Suprapubic skin (tissue), 4 donors: ENCODE measurements at regions not wholly inside any gene's neighbourhood (a gene's known extent, or its start where the extent isn't known, plus 50 kb on each side); places are given as distances from the start of the nearest gene placed in this dataset.
A peak's percentile ranks its signal among the peaks of the same experiment; 100 is the strongest.
"Not testable (repeated sequence)": the region's sequence is repeated elsewhere in the genome, so short reads cannot be mapped to it uniquely, and the experiment has no call there.

Experiments
- DNase-seq, 2 donors: peaks; one replicate each; pipeline ENCODE4 v3.0.0-alpha.2; 2019; ENCODE audit warnings: low spot score in 2 of 2
- H3K27ac ChIP-seq: fragments of 200-600 bp; sonication (generic); one replicate; pipeline ENCODE4 v1.5.1; 2019
- H3K27me3 ChIP-seq: fragments of 200-600 bp; sonication (generic); one replicate; pipeline ENCODE4 v1.5.1; 2019
- H3K36me3 ChIP-seq: fragments of 200-600 bp; sonication (generic); one replicate; pipeline ENCODE4 v1.5.1; 2019
- H3K4me1 ChIP-seq: fragments of 200-600 bp; sonication (generic); one replicate; pipeline ENCODE4 v1.5.1; 2019
- H3K4me3 ChIP-seq: fragments of 200-600 bp; sonication (generic); one replicate; pipeline ENCODE4 v1.5.1; 2019; ENCODE audit warnings: mild to moderate bottlenecking
- H3K9me3 ChIP-seq: fragments of 200-600 bp; sonication (generic); one replicate; pipeline ENCODE4 v1.5.1; 2019
- EP300 ChIP-seq: sonication (generic); formaldehyde crosslinking; IDR thresholded peaks from one replicate; pipeline ENCODE4 v1.6.1; 2017; ENCODE audit warnings: antibody characterized with exemption
- POLR2A ChIP-seq, 2 donors: fragments of 450-650 bp; IDR thresholded peaks; one replicate each; pipeline ENCODE4 v1.6.1; 2017; ENCODE audit warnings: antibody characterized with exemption in 2 of 2, mild to moderate bottlenecking in 2 of 2, moderate library complexity in 2 of 2
- POLR2AphosphoS5 ChIP-seq, 3 donors: sonication (generic); formaldehyde crosslinking; IDR thresholded peaks; one replicate each; pipeline ENCODE4 v1.6.1; 2017; ENCODE audit warnings: antibody characterized with exemption in 3 of 3
- WGBS: methylation state at CpG from one replicate; pipeline ENCODE4 v1.1.5; 2018; 5-methylcytosine and 5-hydroxymethylcytosine counted together
- TF ChIP-seq, protein P1 (sequence below), 2 donors: fragments of 200-600 bp in 1 of 2; fragments of 450-650 bp in 1 of 2; sonication (generic) in 1 of 2; IDR thresholded peaks; one replicate each; pipeline ENCODE4 v1.5.1; 2016 to 2019; ENCODE audit warnings: antibody characterized with exemption in 2 of 2, mild to moderate bottlenecking in 1 of 2, moderate library complexity in 1 of 2

DNA sequence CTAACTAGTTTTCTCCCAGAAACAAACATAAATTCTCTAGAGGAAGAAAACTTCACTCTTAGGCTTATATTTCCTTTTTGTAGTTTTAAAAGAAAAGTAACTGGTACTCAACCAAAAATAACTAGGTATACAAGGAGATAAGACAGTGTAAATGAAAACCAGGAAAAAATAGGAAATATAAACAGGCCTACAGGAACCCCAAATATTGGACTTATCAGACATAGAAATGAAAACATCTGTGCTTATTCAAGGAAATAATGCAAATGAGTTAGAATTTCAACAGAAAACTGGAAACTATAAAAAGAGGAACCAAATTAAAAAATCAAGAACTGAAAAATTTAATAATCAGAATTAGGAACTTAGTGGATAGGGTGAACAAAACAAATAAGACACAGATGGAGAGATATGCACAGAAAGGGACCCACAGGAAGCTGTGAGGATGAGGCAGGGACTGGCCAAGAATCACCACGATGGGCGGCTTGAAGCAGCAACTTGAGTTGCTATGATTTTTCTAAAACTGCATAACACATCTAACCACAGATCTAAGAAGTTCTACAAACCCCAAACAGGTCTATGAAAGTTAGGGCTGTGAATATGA is 67.5 kb upstream of the ACTRT2 start:
- no peak for DNase-seq

DNA sequence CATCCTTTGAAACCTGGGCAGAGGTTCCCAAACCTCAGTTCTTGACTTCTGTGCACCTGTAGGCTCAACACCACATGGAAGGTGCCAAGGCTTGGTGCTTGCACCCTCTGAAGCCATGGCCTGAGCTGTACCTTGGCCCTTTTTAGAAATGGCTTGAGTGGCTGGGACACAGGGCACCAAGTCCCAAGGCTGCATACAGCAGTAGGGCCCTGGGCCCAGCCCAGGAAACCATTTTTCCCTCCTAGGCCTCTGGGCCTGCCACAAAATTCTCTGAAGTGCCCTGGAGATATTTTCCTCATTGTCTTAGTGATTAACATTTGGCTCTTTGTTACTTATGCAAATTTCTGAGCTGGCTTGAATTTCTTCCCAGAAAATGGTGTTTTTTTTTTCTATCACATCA is 65.6 kb upstream of the ACTRT2 start:
- TF ChIP-seq POLR2A (IDR thresholded peaks at IDR 0.05), result no peak
- TF ChIP-seq POLR2AphosphoS5 (IDR thresholded peaks at IDR 0.05), result no peak
- TF ChIP-seq EP300, result no peak
- TF ChIP-seq, protein P1, sequence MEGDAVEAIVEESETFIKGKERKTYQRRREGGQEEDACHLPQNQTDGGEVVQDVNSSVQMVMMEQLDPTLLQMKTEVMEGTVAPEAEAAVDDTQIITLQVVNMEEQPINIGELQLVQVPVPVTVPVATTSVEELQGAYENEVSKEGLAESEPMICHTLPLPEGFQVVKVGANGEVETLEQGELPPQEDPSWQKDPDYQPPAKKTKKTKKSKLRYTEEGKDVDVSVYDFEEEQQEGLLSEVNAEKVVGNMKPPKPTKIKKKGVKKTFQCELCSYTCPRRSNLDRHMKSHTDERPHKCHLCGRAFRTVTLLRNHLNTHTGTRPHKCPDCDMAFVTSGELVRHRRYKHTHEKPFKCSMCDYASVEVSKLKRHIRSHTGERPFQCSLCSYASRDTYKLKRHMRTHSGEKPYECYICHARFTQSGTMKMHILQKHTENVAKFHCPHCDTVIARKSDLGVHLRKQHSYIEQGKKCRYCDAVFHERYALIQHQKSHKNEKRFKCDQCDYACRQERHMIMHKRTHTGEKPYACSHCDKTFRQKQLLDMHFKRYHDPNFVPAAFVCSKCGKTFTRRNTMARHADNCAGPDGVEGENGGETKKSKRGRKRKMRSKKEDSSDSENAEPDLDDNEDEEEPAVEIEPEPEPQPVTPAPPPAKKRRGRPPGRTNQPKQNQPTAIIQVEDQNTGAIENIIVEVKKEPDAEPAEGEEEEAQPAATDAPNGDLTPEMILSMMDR (IDR thresholded peaks at IDR 0.05), result no peak
- Histone ChIP-seq H3K9me3 (peaks cover 8% of the 10 kb centered on the region), H3K4me3 (no peak overlapping the region), H3K27ac (no peak overlapping the region), H3K36me3 (no peaks in the 10 kb centered on the region), H3K4me1 (no peaks in the 10 kb centered on the region), H3K27me3 (peaks cover 22% of the 10 kb centered on the region)
- DNase-seq, result no peak

More for the DNA sequence above, 67.5 kb upstream of the ACTRT2 start:
- TF ChIP-seq EP300 (no peak), POLR2A (IDR thresholded peaks at IDR 0.05) (no peak), POLR2AphosphoS5 (IDR thresholded peaks at IDR 0.05) (no peak)
- WGBS, result 75% methylated on average over 2 of the region's 2 CpGs
- no peak overlapping the region for H3K27ac ChIP-seq
- no peak overlapping the region for H3K4me3 ChIP-seq
- H3K36me3 ChIP-seq, result no peaks in the 10 kb centered on the region
- no peaks in the 10 kb centered on the region for H3K4me1 ChIP-seq
- peaks cover 35% of the 10 kb centered on the region for H3K27me3 ChIP-seq
- peaks cover 8% of the 10 kb centered on the region for H3K9me3 ChIP-seq

DNA sequence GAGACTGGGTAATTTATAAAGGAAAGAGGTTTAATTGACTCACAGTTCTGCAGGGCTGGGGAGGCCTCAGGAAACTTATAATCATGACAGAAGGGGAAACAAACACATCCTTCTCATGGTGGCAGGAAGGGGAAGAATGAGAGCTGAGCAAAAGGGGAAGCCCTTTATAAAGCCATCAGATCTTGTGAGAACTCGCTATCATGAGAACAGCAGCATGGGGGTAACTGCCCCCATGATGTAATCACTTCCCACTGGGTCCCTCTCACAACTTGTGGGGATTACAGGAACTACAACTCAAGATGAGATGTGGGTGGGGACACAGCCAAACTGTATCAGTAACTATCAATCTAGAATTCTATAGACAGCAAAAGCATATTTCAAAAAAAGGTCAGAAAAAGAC is 64.7 kb upstream of the ACTRT2 start:
- TF ChIP-seq POLR2A (IDR thresholded peaks at IDR 0.05), result no peak
- TF ChIP-seq EP300, result no peak
- TF ChIP-seq, protein P1 (IDR thresholded peaks at IDR 0.05), result no peak
- no peak for TF ChIP-seq POLR2AphosphoS5 (IDR thresholded peaks at IDR 0.05)
- no peaks in the 10 kb centered on the region for H3K36me3 ChIP-seq
- 67% methylated on average over 1 of the region's 1 CpG for WGBS
- no peak overlapping the region for H3K4me3 ChIP-seq
- H3K27ac ChIP-seq, result no peak overlapping the region
- H3K27me3 ChIP-seq, result peaks cover 15% of the 10 kb centered on the region
- H3K4me1 ChIP-seq, result no peaks in the 10 kb centered on the region
- H3K9me3 ChIP-seq, result peaks cover 8% of the 10 kb centered on the region
- no peak for DNase-seq

DNA sequence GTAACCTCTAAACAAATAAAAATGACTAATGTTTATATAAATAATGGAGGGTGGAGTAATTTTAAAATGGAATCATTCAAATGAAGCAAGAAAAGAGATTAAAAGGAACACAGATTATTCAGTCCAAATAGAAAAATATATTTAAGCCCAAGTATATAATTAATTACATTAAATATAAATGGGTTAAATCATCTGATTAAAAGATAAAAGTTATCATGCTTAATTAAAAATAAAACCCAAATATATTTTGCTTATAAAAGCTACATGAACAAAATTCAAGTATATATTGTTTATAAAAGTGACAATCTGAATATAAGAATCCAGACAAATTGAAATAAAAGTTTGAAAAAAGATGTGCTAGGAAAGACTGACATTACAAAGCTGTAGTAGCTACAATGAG is 63.9 kb upstream of the ACTRT2 start:
- Histone ChIP-seq H3K4me3 (no peak overlapping the region), H3K4me1 (no peaks in the 10 kb centered on the region), H3K36me3 (no peaks in the 10 kb centered on the region), H3K27me3 (peaks cover 7% of the 10 kb centered on the region), H3K27ac (no peak overlapping the region), H3K9me3 (peaks cover 8% of the 10 kb centered on the region)
- TF ChIP-seq POLR2AphosphoS5 (IDR thresholded peaks at IDR 0.05) (no peak), POLR2A (IDR thresholded peaks at IDR 0.05) (no peak), EP300 (no peak)
- TF ChIP-seq, protein P1 (IDR thresholded peaks at IDR 0.05), result no peak
- DNase-seq, result no peak

DNA sequence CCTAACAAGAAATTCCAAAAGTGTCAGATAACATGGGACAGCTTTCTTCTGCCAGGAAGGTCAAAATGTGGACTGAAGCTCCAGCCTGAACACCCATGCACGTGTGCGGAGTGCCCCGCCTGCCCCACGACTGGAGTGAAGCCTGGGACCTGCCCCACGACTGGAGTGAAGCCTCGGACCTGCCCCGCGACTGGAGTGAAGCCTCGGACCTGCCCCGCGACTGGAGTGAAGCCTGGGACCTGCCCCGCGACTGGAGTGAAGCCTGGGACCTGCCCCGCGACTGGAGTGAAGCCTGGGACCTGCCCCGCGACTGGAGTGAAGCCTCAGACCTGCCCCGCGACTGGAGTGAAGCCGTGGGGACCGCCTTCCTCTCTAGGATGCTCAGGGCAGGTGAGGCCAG is 61.4 kb upstream of the ACTRT2 start:
- not testable (repeated sequence) for H3K27me3 ChIP-seq, H3K4me1 ChIP-seq, DNase-seq, H3K9me3 ChIP-seq, H3K4me3 ChIP-seq, H3K36me3 ChIP-seq, H3K27ac ChIP-seq
- WGBS, result 81% methylated on average over 11 of the region's 21 CpGs

DNA sequence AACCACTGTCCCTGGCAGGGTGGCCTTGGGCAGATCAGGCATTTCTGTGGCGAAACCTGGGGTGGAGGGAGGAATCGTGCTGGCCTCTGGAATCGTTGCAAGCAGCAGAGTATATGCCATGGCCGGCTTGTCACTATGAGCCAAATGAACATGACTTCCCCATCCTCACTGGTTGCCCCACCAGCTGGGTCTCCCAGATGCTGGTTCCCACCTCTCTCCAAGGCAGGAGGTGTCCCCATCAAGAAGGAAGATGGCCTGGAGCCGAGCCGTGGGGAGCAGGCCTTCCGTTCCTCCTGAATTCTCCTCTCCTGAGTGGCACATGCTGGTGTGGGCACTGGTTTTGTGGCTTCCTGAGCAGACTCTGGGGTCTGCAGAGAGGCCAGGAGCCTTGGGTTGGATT is 60.2 kb upstream of the ACTRT2 start:
- Histone ChIP-seq H3K36me3 (no peaks in the 10 kb centered on the region), H3K9me3 (no peaks in the 10 kb centered on the region), H3K27ac (no peak overlapping the region), H3K27me3 (peaks cover 11% of the 10 kb centered on the region), H3K4me3 (no peak overlapping the region), H3K4me1 (no peaks in the 10 kb centered on the region)
- WGBS, result 89% methylated on average over 3 of the region's 7 CpGs
- peak in 1 of 2 donors; percentile 39 for DNase-seq
- TF ChIP-seq, protein P1 (IDR thresholded peaks at IDR 0.05), result no peak
- TF ChIP-seq POLR2A (IDR thresholded peaks at IDR 0.05) (no peak), POLR2AphosphoS5 (IDR thresholded peaks at IDR 0.05) (no peak), EP300 (no peak)
